Stomach (tissue), 4 donors: ENCODE measurements at regions not wholly inside any gene's neighbourhood (a gene's known extent, or its start where the extent isn't known, plus 50 kb on each side); places are given as distances from the start of the nearest gene placed in this dataset.

ENCODE experiments used
- POLR2A ChIP-seq, 4 donors: fragments of 450-650 bp; IDR thresholded peaks; one replicate each; pipeline ENCODE4 v1.6.1; 2016; ENCODE audit warnings: antibody characterized with exemption in 4 of 4, control low read depth in 2 of 4, mild to moderate bottlenecking in 1 of 4, moderate library complexity in 1 of 4
- TF ChIP-seq, protein P1 (sequence below), 7 experiments: fragments of 450-650 bp in 4 of 7; fragments of 200-600 bp in 3 of 7; sonication (generic) in 3 of 7; IDR thresholded peaks; one replicate each; pipeline ENCODE4 v1.5.1; 2016 to 2019; ENCODE audit warnings: antibody characterized with exemption in 7 of 7, control low read depth in 2 of 7, mild to moderate bottlenecking in 1 of 7

DNA sequence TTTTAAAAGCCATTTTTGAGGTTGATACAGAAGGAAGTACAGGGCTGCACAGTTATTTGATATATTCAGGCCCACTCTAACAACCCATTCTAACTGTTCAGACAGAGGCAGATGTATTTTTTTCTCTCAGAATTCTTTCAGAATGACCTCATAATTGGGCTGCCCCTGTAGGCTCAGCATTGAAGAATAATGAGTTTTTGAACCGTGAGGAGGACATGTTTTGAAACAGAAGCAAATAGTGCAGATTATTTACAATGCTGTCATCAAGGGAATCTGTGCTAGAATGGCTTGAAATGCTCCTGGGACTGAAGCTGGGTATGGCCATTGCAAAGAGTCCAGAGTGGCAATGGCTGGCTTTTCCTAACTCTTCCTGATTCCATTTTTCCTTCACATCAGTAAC, 158.1 kb downstream of the SOX3 start:
- TF ChIP-seq, protein P1, sequence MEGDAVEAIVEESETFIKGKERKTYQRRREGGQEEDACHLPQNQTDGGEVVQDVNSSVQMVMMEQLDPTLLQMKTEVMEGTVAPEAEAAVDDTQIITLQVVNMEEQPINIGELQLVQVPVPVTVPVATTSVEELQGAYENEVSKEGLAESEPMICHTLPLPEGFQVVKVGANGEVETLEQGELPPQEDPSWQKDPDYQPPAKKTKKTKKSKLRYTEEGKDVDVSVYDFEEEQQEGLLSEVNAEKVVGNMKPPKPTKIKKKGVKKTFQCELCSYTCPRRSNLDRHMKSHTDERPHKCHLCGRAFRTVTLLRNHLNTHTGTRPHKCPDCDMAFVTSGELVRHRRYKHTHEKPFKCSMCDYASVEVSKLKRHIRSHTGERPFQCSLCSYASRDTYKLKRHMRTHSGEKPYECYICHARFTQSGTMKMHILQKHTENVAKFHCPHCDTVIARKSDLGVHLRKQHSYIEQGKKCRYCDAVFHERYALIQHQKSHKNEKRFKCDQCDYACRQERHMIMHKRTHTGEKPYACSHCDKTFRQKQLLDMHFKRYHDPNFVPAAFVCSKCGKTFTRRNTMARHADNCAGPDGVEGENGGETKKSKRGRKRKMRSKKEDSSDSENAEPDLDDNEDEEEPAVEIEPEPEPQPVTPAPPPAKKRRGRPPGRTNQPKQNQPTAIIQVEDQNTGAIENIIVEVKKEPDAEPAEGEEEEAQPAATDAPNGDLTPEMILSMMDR (IDR thresholded peaks at IDR 0.05) = no peak
- no peak for TF ChIP-seq POLR2A (IDR thresholded peaks at IDR 0.05)
